ENCODE measurements at regions not wholly inside any gene's neighbourhood (a gene's known extent, or its start where the extent isn't known, plus 50 kb on each side); places are given as distances from the start of the nearest gene placed in this dataset.

DNA sequence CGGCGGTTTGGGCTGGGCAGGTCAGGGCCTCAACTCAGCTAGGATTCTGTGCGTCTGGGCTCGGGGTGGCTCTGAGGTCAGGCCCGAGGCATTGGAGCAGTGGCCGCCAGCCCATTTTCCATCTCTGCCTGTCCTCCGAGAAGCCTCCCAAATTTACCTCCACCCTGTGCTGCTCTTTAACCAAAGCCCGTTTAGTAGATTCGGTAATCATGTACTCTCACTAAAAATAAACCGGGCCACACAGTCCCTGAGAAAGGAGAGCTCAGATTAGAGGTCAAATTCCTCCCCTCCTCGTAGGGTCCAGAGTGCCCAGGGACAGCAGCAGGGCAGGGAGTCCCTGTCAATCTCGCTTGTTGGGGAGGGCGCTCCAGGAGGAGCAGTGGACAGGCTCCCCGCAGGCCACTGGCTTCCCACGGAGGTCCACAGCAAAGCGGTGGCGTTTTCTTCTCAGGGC, 88.7 kb upstream of the CHST15 start:
- DNase-seq (ENCODE audit: low read depth, low spot score) (no peak), ATAC-seq (no peak)
- H3K27ac ChIP-seq (ENCODE audit: low read depth, low read length) = no peak overlapping the region
- no peaks in the 10 kb centered on the region for H3K36me3 ChIP-seq (ENCODE audit: control insufficient read depth in 1 of 2, insufficient read depth in 2 of 2, low read length in 2 of 2)
- H4K20me1 ChIP-seq (ENCODE audit: insufficient read depth) = no peaks in the 10 kb centered on the region
- POLR2A ChIA-PET = interaction anchor here (0.9 kb wide), 1 partner anchor 10 kb away, joined by 5 read pairs; no protein-coding TSS in a partner anchor
- no TSS peak for BruUV-seq (replicated peaks)
- H3K4me1 ChIP-seq (ENCODE audit: control insufficient read depth in 1 of 2, insufficient read depth in 2 of 2, low read length in 2 of 2) = no peaks in the 10 kb centered on the region; a peak in 1 of 4 replicates
- intact Hi-C loops (cut with micrococcal nuclease) = no loop called here
- H3K27me3 ChIP-seq (ENCODE audit: insufficient read depth, low read length) = no peaks in the 10 kb centered on the region
- CTCF ChIA-PET = interaction anchor here (1.3 kb wide), 1 partner anchor 11 kb away, joined by 7 read pairs; no protein-coding TSS in a partner anchor
- no peak overlapping the region for H2AFZ ChIP-seq (ENCODE audit: low read depth, low read length, poor library complexity, severe bottlenecking)
- RAD21 ChIA-PET (ENCODE audit: low non-redundant PET in 1 of 2, low total read pairs in 2 of 2, uncharacterized antibody in 2 of 2, unreplicated experiment in 2 of 2) = no interaction called here
- no peak overlapping the region for H3K4me2 ChIP-seq (ENCODE audit: low read length)
- H3K9me3 ChIP-seq (ENCODE audit: control insufficient read depth in 1 of 2, insufficient read depth in 1 of 2, low read depth in 1 of 2, low read length in 2 of 2) = no peaks in the 10 kb centered on the region
- no peak overlapping the region for H3K4me3 ChIP-seq (replicated peaks in 1 of 2; ENCODE audit: low read depth in 1 of 2, low read length in 2 of 2)
- TF ChIP-seq EZH2phosphoT487 (IDR thresholded peaks at IDR 0.05; ENCODE audit: borderline replicate concordance) = no peak
- no peak for TF ChIP-seq YY1 (IDR thresholded peaks at IDR 0.05; ENCODE audit: extremely low read depth, insufficient replicate concordance, low read depth, low read length)
- TF ChIP-seq, protein P1, sequence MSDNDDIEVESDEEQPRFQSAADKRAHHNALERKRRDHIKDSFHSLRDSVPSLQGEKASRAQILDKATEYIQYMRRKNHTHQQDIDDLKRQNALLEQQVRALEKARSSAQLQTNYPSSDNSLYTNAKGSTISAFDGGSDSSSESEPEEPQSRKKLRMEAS (IDR thresholded peaks at IDR 0.05) = no peak
- TF ChIP-seq, protein P2, sequence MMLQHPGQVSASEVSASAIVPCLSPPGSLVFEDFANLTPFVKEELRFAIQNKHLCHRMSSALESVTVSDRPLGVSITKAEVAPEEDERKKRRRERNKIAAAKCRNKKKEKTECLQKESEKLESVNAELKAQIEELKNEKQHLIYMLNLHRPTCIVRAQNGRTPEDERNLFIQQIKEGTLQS (IDR thresholded peaks at IDR 0.05) = no peak
- no peak for TF ChIP-seq ZNF274 (IDR thresholded peaks at IDR 0.05; ENCODE audit: low read depth, low read length)
- TF ChIP-seq SP1 (IDR thresholded peaks at IDR 0.05; ENCODE audit: low read depth) = no peak
- TF ChIP-seq EGR1 (IDR thresholded peaks at IDR 0.05; ENCODE audit: low read depth) = no peak
- TF ChIP-seq FOSL1 (IDR thresholded peaks at IDR 0.05; ENCODE audit: low read depth) = no peak
- TF ChIP-seq POLR2A (IDR thresholded peaks at IDR 0.05; ENCODE audit: borderline replicate concordance, extremely low read depth, insufficient read depth, insufficient read length) = no peak
- no peak for TF ChIP-seq TCF7L2 (IDR thresholded peaks at IDR 0.05; ENCODE audit: borderline replicate concordance, extremely low read depth, insufficient read depth, insufficient read length)
- TF ChIP-seq RAD21 (IDR thresholded peaks at IDR 0.05; ENCODE audit: low read depth) = no peak
- TF ChIP-seq ZFX (IDR thresholded peaks at IDR 0.05) = no peak
- H3K9me2 ChIP-seq (ENCODE audit: insufficient read depth) = no peaks in the 10 kb centered on the region
- H3K9ac ChIP-seq (ENCODE audit: low read length) = no peak overlapping the region
- H3K79me2 ChIP-seq (ENCODE audit: insufficient read depth, low read length) = no peaks in the 10 kb centered on the region
